Epidermal melanocyte (primary cell): ENCODE measurements at regions not wholly inside any gene's neighbourhood (a gene's known extent, or its start where the extent isn't known, plus 50 kb on each side); places are given as distances from the start of the nearest gene placed in this dataset.
"Not testable (repeated sequence)": the region's sequence is repeated elsewhere in the genome, so short reads cannot be mapped to it uniquely, and the experiment has no call there.

Experiments used
- DNase-seq: peaks from one replicate; pipeline ENCODE4 v3.0.0; 2011; ENCODE audit warnings: low spot score; ENCODE audit not compliant: insufficient read length

DNA sequence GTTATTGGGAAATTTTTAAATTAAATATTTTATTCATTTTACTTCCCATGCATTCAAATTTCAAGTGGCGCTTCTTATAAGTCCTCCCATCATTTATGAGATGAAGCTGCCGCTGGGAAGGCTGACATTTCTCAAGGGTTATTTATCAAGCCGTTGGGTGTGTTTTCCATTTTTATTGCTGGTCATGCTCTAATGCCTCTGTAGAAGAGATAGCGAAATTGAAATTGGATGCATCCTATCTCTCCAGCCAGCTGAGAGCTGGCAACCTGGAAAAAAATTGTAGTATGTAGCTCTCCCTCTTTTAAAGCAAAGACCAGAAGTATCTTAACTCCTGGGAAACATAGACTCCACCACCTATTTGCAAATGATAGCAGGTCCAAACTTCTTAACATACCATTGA is 135.9 kb downstream of the C6orf118 start:
- DNase-seq = no peak

DNA sequence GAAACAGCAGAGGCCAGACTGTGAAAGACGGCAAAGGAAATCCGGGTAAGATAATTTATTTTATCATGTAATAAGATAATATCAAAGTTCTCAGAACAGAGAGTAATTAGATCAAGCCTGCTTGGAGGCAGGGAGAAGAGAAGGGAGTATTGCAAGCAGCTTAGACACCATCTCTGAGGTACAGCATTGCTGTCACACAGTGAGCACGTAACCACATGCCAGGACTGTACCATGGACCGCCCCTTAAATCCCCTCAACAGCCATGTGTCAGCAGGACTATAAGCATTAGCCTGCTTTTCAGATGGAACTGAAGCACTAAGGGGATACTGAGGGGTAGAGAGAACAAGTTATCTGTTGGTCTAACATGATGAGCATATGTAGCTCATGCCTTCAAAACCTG is 141.5 kb downstream of the C6orf118 start:
- DNase-seq = no peak

DNA sequence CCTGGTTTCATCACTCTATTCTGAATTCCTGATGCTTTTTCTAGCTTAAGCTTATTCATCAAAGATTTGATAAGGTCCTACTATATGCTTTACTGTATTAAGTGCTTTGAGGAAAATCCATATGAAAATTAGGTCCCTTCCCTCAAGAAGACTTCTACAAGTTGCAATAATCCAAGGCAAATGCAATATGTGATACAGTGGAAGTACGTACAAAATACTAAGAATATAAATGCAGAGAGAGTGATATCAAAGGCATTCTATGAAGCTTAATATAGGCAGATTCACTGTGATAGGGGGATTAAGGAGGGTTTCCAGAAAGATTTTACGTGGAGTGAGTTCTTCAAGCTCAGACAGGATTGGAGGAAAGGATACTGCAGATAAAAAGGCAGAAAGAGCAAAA is 142.1 kb downstream of the C6orf118 start:
- no peak for DNase-seq

DNA sequence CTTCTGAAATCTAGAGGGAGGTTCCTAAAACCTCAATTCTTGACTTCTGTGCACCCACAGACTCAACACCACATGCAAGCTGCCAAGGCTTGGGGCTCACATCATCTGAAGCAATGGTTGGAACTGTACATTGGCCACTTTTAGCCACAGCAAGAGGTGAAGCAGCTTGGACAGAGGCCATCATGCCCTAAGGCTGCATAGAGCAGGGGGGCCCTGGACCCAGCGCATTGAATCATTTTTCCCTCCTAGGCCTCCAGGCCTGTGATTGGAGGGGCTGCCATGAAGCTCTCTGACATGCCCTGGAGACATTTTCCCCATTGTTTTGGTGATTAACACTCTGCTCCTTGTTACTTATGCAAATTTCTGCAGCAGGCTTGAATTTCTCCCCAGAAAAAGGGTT is 145.9 kb downstream of the C6orf118 start:
- DNase-seq = no peak

DNA sequence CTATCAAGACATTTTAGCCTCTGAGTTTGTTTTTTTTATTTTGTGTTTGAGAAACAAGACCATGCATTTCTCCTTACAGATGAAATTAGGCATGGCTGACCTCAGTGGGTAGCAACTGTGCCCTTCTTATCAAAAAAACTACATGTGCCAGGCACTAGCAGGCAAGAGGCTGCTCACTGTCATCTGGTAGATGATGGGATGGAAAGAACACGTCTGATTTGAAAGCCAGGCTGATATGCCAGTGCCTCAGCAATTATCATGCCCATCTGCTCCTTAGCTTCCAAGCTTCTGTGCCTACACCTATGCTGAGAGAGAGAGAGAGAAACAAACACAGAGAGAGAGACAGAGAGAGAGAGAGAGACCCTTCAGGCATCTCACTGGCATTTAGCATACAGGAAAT is 149.9 kb downstream of the C6orf118 start:
- DNase-seq = no peak

DNA sequence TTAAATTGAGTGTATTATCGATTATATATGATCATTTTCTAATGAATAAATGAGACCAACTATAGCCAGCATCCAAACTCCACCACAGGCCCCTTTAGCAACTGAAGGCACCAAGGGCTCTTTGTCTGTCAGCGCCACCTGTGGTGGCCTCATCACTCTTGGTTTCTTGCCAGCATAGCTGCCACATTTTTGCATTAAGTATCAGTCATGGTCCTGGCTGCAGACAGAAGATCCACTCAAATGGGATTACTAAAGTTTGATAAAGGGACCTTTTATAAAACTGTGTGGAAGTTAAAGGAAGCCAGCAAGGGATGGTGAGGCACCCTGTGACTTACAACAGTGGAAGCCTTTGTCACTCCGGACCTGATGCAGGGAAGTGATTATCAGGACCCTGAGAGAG is 162.9 kb downstream of the C6orf118 start:
- DNase-seq = peak; percentile 52

DNA sequence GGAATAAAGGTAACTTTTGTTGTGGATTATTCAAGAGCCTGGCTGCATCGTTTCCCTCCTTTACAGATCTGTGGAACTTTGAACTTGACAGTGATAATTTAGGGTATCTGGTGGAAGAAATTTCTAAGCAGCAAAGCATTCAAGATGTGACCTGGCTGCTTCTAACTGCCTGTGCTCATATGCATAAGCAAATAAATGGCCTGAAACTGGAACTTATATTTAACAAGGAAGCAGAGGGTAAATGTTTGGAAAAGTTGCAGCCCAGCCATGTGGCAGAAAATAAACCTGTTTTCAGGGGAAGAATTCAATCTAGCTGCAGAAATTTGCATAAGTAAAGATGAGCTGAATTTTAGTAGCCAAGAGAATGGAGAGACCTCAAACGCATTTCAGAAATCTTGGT is 173.5 kb downstream of the C6orf118 start:
- no peak for DNase-seq

DNA sequence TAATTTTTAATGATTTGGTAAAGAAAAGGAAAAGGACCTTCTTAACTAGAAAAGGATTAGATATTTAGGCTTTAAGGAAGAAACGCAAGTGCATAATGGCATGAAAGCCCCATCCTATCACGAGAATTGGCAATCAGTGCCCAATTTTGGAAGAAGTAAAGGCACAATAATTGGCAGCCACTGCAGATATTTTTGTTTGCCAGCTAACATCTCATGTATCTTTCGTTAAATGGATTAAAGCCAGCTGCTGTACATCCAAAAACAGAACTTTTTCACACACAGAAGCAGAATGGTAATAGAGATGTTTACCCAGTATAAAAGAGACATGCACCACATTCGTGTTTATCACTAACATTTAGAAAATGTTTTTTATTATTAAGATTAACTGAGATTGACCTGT is 180.3 kb downstream of the C6orf118 start:
- DNase-seq = no peak

DNA sequence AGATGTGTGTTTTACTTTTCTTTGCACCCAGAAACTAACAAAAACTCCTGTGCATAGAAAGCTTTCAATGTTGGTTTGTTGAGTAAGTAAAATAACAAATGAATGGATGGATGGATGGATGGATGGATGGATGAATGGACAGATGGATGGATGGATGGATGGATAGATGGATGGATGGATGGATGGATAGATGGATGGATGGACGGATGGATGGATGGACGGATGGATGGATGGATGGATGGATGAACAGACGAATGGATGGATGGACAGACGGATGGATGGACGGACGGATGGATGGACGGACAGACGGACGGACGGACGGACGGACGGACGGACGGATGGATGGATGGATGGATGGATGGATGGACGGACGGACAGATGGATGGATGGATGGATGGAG is 181.7 kb downstream of the C6orf118 start:
- DNase-seq = not testable (repeated sequence)

DNA sequence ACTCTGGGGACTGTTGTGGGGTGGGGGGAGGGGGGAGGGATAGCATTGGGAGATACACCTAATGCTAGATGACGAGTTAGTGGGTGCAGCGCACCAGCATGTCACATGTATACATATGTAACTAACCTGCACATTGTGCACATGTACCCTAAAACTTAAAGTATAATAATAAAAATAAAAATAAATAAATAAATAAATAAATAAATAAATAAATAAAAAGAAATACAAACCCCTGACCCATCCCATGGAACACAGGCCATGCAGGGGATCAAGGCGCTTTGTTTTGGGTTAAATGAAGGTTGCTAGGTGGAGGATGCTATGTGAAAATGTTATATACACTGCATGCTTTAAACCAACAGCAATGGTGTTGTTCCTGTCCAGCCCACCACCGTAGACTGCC is 184.7 kb downstream of the C6orf118 start:
- not testable (repeated sequence) for DNase-seq

DNA sequence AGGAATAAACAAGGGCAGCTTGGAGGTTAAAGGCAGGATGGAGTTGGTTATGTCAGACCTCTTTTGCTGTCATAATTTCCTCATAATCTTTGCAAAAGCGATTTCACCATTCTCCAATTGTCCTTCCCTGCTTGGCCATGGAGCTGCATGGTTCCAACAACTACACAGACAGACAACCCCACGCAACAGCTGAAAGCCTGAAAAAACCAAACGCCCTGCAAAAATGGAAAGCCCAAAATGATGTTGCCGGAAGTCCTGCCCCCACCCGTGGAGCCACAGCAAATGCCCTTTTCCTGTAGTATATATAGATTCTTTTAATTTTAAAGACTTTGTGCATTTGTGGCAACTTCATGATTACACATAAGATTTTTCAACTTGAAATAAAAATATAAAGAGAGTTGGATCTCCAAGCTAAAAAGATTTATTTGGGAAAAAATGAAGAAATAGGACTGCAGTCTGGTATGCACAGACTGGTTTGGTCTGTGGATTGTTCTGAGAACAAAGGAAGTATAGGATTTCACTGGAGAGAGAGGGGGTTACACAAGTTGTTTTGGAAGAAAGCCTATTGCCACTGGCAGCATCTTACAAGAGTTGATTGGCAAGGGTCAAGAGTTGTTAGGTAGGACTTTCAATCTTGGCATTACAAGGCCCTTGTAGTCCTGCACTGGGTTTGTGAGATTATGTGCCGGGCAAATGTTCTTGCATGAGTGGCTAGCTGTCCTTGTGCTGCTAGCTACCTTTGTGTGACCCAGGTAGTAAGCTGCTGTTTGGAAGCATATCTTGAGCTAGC is 190.0 kb downstream of the C6orf118 start:
- DNase-seq = no peak

DNA sequence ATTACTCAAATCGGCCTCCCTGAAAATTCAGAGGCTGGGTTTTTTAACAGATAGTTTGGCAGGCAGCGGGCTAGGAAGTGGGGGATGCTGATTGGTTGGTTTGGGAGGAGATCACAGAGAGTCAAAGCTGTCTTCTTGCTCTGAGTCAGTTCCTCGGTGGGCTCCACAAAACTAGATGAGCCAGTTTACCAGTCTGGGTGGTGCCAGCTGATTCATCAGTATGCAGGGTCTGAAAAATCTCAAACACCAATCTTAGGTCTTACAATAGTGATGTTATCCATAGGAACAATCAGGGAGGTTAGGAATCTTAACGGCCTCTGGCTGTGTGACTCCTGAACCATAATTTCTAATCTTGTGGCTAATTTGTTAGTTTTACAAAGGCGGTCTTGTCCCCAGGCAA is 190.7 kb downstream of the C6orf118 start:
- no peak for DNase-seq

DNA sequence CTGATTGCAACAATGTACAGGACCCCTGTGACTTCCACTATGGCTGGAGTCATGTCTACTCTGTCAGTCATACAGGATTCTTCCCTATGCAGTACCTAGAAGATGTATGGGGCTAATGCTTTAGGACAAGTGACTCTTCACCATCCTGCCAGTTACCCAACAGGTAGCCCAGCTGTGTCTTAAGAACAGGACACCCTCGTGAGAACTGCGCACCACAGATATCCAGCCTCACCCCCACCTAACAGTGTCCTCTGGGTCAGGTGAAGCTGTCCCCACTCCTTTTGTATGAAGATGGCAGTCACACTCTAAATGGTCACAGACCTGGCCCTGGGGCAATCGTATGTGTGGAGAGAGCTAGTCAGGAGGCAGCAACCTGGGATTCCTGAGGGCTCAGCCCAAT is 191.6 kb downstream of the C6orf118 start:
- no peak for DNase-seq

DNA sequence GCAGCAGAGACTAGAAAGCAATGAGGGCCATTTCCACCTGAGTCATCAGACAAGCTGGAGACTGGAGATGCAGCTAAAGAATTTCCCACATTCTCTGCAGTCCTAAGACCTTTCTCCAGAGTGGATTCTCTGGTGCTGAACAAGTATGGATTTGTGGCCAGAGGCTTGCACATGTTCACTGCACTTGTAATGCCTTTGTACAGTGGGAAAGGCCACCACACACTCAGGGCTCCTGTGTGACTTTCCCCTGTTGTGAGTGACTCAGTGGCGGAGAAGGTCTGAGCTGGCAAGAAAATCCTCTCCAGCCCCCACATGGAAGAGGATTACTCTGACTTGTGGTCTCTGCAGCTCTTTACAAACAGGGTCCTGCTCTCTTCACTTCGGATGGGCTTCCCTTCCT is 192.3 kb downstream of the C6orf118 start:
- no peak for DNase-seq

DNA sequence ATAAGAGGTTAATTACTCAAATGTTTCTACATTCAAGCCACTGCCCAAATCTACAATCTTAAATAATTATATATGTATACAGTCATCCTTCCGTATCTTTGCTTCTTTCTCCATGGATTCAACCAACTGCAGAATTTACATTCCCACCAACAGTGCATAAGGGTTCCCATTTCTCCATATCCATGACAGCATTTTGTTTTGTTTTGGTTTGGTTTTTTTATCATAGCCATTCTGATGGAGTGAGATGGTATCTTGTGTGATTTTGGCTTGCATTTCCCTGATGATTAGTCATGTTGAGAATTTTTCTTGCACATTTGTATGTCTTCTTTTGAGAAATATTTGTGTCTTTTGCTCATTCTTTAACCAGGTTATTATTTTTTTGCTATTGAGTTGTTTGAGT is 198.5 kb downstream of the C6orf118 start:
- DNase-seq = no peak

DNA sequence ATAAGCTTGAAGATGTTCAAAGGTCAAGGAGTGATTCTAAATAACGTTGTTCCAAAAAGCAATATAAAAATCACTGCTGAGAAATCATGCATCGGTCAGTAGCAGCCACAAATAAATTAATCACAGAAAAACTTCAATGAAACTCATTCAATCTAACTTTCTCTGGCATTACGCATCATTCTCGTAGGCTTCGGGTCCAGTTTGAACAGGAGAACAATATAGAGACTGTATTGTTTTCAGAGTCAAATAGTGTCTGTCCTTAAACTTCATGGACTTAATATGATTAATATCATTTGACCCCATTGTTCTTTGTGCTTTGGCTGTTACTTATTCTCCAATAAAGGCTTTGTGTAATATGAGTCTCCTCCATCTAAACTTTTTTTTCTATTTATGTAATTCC is 200.4 kb downstream of the C6orf118 start:
- peak; percentile 56 for DNase-seq

DNA sequence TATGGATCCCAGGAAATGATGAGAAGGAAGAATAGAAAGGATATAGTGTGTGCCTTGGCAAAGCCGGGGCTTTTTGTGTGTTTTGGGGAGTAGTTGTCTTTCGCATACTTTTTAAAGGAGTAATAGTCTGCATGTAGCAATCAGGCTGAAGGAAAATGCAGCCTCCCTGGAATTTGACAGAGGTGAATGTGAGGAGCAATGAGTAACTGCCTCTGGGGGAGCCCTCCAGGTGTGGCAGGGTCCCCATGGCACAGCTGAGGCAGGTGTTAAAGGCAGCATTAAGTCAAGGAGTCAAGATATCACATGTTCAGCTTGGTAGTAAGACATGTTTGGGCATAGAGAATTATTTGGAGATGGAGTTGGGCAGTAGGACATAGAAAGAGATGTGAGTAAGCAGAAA is 203.1 kb downstream of the C6orf118 start:
- DNase-seq = no peak

DNA sequence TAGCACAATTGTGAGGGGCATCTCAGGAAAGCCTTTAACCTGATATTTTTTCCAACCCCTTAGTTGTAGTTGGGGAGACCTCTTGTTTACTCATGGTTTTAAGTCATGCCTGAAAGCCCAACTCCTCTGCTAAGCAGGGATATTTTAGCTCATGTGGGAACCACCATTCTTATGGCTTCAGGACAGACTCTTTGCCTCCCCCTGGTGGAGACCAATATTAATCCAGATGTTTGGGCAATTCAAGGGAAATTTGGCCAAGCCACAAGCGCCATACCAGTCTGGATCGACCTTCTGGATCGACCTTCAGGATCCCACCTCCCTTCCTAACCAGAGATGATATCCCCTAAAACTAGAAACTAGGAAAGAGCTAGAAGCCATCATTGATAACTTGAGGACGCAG is 211.2 kb downstream of the C6orf118 start:
- no peak for DNase-seq

DNA sequence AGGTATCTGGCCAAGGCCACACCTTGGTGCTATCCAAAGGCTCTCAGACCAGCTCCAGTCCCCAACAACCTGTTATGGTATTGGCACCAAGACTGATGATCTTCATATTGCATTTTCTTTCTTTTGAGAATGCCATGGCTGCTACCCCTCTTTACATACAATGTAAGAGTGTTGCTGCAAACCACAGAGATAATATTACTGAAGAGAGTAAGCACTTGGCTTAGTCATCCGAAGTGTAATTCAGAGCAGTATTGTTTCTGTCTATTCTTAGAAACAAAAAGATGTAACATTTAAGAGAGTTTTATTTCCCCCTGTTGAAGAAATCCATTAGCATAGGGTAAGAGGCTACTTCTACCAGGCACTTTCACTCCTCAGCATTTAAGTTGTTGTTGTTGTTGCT is 212.5 kb downstream of the C6orf118 start:
- no peak for DNase-seq

DNA sequence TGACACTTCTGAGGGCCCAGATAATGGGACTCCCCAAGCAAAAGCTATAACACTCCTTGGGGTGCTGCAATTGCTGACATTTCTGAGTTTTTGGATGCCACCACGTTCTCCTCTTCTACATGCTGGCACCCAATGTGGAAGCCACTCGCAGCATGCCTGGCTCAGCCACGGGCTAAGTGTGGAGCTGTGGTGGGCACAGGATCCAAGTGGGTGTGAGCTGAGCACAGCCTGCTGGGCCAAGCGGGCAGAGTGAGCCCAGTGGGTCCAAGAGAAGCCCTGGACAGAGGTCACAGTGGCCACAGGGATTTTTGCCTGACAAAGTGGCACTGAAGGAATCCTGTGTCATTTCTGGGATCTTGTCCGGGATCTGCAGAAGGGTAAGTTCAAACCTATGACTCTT is 213.2 kb downstream of the C6orf118 start:
- DNase-seq = no peak

DNA sequence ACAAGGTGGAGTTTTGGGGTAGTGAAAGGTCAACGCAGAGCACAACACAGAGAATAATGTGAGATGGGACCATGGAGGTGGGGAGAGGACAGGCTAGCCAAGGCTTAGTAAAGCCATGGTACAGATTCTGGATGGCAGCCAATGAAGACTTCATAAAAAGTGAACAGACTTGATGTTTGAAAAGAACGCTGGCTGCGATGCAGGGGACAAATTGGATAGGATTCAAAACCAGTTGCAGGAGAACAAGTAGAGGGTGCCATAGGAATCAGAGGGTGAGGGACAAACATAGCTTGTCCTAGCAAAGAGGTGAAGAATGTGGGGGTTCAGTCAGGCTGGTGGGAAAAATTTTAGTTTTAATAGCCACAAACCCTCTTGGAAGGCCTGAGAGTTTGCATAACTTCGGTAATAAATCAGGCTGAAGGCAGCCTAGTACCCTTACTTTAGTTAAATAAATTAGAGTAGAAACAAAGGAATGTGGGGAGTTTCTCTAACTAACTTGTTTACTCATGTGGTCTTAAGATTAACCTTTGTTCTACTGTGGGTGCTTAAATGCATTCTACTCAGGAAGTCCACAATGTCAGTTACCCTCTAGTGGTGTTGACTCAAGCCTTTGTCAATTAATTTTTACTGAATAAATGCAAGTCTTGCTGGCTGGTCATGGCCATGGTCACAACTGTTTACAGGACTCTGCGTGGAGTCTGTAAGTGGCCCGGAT is 216.4 kb downstream of the C6orf118 start:
- DNase-seq = no peak

DNA sequence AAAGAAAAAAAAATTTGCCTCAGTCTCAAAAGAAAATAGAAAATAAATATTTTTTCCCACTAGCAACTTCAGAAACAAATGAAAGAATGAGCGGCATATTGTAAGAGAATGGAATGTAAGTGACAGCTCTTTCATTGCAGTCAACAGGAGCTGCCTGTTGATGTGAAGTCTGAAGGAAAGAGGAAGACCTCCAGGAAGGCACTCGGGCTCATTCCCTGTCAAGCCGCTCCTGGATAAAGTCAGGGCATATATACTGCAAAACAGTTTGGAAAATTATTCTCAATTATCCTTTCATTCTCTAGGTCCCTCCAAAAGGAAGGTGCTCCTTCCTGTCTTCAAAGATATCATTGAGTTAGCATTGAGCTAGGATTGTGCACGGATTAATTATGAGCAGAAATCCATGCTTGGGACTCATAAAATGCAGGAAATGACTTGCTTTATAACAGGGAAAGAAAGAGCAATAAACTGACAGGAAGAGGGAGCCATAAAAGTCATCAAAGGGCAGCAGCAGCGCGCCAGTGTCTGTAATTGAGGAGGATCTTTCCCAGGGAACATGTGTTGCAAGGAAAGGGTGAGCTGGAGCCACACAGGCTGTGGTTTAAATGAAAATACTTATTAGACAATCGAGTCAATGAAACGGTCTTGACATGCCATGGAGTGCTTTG is 218.2 kb downstream of the C6orf118 start:
- DNase-seq = no peak

DNA sequence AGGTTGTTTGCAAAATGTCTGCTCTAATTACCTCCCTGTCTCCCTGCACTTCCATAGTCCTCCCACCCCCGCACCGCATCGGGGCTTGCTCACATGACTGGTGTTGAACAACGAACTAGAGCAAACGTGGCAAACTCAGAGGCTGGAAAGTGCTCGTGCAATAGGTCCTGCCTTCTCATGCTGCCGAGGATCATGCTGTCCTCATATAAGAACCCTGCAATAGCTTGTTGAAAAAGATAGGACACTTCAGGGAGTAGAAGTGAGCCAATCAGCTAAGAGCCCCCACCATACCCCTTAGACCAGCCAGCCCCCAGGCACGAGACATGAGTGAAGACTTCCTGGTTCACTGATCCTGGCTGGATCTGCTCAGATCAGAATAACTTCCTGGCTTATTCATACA is 219.2 kb downstream of the C6orf118 start:
- DNase-seq = no peak
